ENCODE measurements at regions not wholly inside any gene's neighbourhood (a gene's known extent, or its start where the extent isn't known, plus 50 kb on each side); places are given as distances from the start of the nearest gene placed in this dataset.

DNA sequence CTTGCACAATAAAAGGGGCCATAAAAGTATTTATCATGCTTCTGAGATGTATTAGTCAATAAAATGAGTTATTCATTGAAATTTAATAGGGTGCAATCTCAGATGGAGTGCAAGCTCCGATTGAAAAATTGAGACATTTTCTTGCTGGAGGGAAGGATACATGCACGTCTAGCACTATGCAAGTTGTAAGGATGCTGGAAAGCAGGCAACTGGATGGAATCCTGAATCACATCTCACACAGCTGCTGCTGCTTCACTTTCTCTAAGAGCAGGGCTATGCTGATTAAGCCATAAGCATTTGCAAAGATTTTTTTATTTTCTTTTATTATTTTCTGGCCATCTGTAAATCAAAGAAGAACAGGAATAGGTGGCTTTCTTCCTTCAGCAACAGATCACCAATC lies 308.8 kb upstream of the EPHA7 start:
- no peaks in the 10 kb centered on the region for H3K4me1 ChIP-seq
- no peaks in the 10 kb centered on the region for H3K36me3 ChIP-seq
- H3K4me3 ChIP-seq, result no peak overlapping the region
- TF ChIP-seq POLR2A (IDR thresholded peaks at IDR 0.05), result no peak
- TF ChIP-seq, protein P1, sequence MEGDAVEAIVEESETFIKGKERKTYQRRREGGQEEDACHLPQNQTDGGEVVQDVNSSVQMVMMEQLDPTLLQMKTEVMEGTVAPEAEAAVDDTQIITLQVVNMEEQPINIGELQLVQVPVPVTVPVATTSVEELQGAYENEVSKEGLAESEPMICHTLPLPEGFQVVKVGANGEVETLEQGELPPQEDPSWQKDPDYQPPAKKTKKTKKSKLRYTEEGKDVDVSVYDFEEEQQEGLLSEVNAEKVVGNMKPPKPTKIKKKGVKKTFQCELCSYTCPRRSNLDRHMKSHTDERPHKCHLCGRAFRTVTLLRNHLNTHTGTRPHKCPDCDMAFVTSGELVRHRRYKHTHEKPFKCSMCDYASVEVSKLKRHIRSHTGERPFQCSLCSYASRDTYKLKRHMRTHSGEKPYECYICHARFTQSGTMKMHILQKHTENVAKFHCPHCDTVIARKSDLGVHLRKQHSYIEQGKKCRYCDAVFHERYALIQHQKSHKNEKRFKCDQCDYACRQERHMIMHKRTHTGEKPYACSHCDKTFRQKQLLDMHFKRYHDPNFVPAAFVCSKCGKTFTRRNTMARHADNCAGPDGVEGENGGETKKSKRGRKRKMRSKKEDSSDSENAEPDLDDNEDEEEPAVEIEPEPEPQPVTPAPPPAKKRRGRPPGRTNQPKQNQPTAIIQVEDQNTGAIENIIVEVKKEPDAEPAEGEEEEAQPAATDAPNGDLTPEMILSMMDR (IDR thresholded peaks at IDR 0.05), result no peak
- no peaks in the 10 kb centered on the region for H3K27me3 ChIP-seq
- intact Hi-C loops (cut with DNase I; ENCODE audit: low total_unique reads), result no loop called here
- DNase-seq, result no peak
- no peak overlapping the region for H3K27ac ChIP-seq
- no peaks in the 10 kb centered on the region for H3K9me3 ChIP-seq

DNA sequence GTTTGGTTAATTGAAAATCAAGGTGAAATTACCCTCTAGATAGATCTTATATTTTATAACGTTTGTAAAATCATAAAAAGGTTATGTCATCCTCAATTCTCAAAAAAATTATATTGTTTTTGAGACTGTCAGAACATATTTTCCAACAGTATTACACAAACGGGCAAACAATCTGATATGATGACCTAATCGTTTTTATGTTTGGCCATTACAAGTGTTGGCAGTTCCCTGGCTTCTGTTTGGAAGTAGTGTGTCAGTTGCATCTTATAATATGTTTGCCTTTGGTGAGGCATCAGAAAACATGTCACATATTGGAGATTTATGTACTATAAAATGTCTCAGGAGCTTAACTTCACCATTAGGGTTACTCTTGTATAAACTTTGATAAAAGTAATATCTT lies 308.1 kb upstream of the EPHA7 start:
- Histone ChIP-seq H3K4me3 (no peak overlapping the region), H3K9me3 (no peaks in the 10 kb centered on the region), H3K27ac (no peak overlapping the region), H3K27me3 (no peaks in the 10 kb centered on the region), H3K36me3 (no peaks in the 10 kb centered on the region), H3K4me1 (no peaks in the 10 kb centered on the region)
- TF ChIP-seq, protein P1 (IDR thresholded peaks at IDR 0.05), result no peak
- no peak for TF ChIP-seq POLR2A (IDR thresholded peaks at IDR 0.05)
- intact Hi-C loops (cut with DNase I; ENCODE audit: low total_unique reads), result no loop called here
- DNase-seq, result no peak

DNA sequence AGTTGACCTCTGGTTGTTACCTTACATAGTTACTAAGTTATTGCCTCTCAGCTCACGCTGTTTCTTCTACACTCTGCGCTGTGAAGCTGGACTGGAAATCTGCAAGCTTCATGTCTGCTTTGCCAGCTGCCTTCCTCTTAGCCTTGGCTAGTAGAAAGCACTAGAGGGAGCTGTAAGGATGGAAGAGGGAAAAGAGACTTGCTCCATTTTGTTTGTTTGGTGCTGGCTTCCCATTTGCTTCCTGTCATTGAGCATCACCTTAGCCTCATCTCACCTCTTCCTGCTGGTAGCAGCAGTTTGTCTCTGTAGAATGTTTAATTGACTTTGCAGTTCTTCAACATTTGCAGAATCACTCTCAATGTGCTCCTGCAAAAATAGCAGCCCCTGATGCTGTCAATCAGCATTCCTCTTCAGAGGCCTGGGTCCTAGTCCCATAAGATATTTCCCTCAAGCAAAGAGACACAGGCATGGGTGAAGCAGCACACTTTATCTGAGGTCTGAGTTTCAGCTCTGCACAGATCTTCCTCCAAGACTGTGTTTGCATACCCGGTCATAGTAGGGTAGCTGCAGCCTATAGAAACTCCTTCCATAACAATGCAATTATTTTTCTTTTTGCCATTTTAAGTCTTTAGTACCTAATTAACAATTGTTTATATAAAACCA lies 302.2 kb upstream of the EPHA7 start:
- Histone ChIP-seq H3K36me3 (no peaks in the 10 kb centered on the region), H3K27ac (no peak overlapping the region), H3K27me3 (no peaks in the 10 kb centered on the region), H3K4me1 (no peaks in the 10 kb centered on the region), H3K9me3 (no peaks in the 10 kb centered on the region), H3K4me3 (no peak overlapping the region)
- no peak for DNase-seq
- TF ChIP-seq, protein P1 (IDR thresholded peaks at IDR 0.05), result no peak
- TF ChIP-seq POLR2A (IDR thresholded peaks at IDR 0.05), result no peak
- intact Hi-C loops (cut with DNase I; ENCODE audit: low total_unique reads), result no loop called here

DNA sequence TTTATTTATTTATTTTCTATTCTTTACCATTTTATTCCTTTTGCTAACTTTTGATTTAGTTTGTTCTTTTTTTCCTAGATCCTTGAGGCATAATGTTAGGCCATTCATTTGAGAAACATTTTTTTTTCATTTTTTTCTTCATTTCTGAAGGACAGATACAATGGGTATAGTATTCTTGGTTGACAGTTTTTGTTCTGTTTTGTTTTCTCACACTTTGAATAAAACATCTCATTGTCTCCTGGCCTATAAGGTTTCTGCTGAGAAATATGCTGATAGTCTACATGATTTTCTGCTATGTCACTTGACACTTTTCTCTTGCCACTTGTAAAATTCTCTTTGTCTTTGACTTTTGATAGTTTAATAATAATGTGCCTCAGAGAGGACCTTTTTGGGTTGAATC lies 294.6 kb upstream of the EPHA7 start:
- intact Hi-C loops (cut with DNase I; ENCODE audit: low total_unique reads), result no loop called here
- Histone ChIP-seq H3K27ac (no peak overlapping the region), H3K27me3 (no peaks in the 10 kb centered on the region), H3K9me3 (peaks cover 0 to 10% of the 10 kb centered on the region in 2 donors), H3K36me3 (no peaks in the 10 kb centered on the region), H3K4me1 (no peaks in the 10 kb centered on the region), H3K4me3 (no peak overlapping the region)
- DNase-seq, result no peak
- no peak for TF ChIP-seq POLR2A (IDR thresholded peaks at IDR 0.05)
- TF ChIP-seq, protein P1 (IDR thresholded peaks at IDR 0.05), result no peak

DNA sequence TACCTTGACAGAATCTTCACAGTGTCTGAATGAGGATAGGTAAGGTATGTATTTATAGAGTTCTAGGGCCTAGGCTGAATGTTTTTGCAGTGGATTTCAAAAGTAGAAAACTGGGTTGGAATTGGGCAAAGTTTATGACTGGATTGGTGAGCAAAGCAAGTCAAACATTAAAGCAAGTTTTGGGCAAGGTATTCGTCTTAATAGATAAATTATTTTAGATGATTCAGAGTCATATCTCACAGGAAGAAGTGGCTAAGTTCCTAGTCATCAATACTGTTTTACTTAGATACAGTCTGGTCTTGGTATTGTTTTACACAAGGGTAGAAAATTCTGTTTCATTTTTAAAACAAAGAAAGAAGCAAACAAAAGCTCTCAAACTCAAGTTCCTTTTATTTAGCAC lies 284.1 kb upstream of the EPHA7 start:
- Histone ChIP-seq H3K36me3 (no peaks in the 10 kb centered on the region), H3K9me3 (no peaks in the 10 kb centered on the region), H3K4me1 (no peaks in the 10 kb centered on the region), H3K27ac (no peak overlapping the region), H3K4me3 (no peak overlapping the region), H3K27me3 (no peaks in the 10 kb centered on the region)
- intact Hi-C loops (cut with DNase I; ENCODE audit: low total_unique reads), result no loop called here
- no peak for TF ChIP-seq POLR2A (IDR thresholded peaks at IDR 0.05)
- TF ChIP-seq, protein P1 (IDR thresholded peaks at IDR 0.05), result no peak
- no peak for DNase-seq
